DOHH2 (cell line): ENCODE measurements at regions not wholly inside any gene's neighbourhood (a gene's known extent, or its start where the extent isn't known, plus 50 kb on each side); places are given as distances from the start of the nearest gene placed in this dataset.

ENCODE experiments used
- EZH2phosphoT487 ChIP-seq: fragments of 200-600 bp; sonication (generic); IDR thresholded peaks from 2 replicates; pipeline ENCODE4 v1.6.1; 2017; ENCODE audit warnings: borderline replicate concordance, mild to moderate bottlenecking, antibody characterized with exemption, low read length, moderate library complexity, mixed read lengths
- TF ChIP-seq, protein P1 (sequence below): fragments of 200-600 bp; sonication (generic); IDR thresholded peaks from one replicate; pipeline ENCODE4 v1.5.1; 2014; ENCODE audit warnings: antibody characterized with exemption, mild to moderate bottlenecking, low read depth, low read length; ENCODE audit not compliant: poor library complexity, severe bottlenecking

DNA sequence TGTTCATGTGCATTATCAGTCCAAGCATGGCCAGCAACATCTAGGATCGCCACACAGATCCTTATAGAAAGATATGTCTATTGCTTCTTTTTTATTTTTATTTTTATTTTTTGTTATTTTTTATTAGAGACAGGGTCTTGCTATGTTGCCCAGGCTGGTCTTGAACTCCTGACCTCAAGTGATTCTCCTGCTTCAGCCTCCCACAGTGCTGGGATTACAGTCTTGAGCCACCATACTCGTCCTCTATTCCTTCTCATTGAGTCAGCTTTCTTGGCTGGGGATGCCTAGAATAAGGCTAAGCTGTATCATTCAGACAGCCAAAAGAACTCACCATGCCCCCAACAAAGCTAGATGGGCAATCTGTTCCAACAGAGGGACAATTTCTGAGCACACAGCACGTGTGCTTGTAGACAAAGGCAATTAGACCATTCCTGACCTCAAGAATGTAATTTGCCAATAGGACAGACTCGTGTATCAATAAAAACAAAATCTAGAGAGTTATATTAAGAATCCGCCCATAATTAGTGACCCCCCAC lies 264.0 kb upstream of the NEBL start:
- TF ChIP-seq, protein P1, sequence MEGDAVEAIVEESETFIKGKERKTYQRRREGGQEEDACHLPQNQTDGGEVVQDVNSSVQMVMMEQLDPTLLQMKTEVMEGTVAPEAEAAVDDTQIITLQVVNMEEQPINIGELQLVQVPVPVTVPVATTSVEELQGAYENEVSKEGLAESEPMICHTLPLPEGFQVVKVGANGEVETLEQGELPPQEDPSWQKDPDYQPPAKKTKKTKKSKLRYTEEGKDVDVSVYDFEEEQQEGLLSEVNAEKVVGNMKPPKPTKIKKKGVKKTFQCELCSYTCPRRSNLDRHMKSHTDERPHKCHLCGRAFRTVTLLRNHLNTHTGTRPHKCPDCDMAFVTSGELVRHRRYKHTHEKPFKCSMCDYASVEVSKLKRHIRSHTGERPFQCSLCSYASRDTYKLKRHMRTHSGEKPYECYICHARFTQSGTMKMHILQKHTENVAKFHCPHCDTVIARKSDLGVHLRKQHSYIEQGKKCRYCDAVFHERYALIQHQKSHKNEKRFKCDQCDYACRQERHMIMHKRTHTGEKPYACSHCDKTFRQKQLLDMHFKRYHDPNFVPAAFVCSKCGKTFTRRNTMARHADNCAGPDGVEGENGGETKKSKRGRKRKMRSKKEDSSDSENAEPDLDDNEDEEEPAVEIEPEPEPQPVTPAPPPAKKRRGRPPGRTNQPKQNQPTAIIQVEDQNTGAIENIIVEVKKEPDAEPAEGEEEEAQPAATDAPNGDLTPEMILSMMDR = no peak
- no peak for TF ChIP-seq EZH2phosphoT487
